HG03066 (cell line): ENCODE measurements at regions not wholly inside any gene's neighbourhood (a gene's known extent, or its start where the extent isn't known, plus 50 kb on each side); places are given as distances from the start of the nearest gene placed in this dataset.

ENCODE experiments used
- ATAC-seq: cut with Tn5 transposase; IDR thresholded peaks from one replicate; pipeline ENCODE4 v1.9.1; 2021; ENCODE audit warnings: low read depth; ENCODE audit not compliant: unreplicated experiment

DNA sequence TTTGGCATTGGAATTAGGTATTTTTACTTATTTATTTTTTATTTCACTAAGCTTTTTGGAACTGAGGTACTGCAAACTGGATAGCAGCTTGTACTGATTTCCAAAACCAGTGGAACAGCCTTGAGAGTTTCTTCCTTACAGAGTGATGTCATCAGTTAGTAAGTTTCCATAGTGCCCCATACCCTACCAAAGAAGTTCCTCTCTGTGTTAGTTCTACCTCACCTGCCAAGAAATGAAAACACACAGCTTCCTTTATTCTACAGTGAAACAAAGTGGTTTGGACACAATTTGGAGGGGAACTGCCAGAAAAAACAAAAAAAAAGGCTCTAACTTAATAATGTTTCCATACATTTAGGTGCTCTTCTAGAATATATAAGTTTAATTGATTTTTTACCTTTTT is 430.9 kb upstream of the ADGRL2 start:
- no peak for ATAC-seq

DNA sequence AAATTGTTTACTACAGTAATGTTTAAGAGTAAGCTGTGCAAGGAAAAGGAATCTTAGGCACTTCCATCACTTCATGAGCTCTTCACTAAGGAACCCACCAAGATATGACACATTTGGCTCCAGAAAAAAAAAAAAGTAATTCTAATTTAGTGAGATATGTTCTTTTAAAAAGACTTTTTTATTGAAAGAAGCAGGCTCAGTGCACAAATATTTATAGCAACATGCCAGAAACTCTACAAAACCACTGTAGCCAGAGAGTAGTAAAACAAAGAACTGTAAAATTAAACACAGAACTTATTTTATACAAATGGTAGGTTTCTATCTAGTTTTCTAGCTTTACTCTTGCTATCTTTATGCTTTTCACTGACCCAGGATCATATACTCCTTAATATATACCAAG is 434.6 kb upstream of the ADGRL2 start:
- ATAC-seq: no peak

DNA sequence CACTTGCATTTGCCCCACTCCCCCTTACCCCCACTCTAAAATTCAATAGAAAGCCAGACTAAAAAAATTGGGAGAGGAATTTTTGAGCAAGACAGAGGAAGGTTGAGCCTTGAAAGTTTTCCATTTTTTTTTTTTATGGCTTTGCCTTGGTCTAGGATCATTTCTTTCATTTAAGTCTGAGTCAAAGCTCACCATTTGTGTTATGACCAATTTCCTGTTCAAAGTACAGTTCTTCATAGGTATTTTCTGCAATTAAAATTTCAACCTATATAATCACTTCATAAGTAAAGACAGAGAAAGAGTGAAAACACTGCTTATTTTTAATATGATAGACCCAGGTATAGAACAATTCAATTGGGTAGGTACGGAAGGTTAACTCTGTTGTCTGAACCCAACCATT is 436.6 kb upstream of the ADGRL2 start:
- no peak for ATAC-seq

DNA sequence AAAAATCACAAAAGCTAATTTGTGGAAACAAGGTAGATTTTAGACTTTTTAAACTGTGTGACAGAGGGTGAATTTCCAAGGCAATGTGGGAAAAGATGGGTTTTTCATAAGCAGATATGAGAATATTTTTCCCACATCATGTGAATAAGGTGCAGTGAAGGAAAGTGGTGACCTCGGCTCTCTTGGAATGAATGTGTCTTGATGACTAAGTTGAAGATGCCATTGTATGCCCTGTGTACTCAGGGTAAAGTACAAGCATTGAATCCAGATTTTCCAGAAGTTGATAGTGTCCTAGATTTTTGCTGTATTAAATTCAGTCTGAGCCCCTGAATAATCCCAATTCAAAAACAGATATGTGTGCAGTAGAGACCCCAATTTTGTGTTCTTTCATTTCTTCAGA is 442.6 kb upstream of the ADGRL2 start:
- no peak for ATAC-seq

DNA sequence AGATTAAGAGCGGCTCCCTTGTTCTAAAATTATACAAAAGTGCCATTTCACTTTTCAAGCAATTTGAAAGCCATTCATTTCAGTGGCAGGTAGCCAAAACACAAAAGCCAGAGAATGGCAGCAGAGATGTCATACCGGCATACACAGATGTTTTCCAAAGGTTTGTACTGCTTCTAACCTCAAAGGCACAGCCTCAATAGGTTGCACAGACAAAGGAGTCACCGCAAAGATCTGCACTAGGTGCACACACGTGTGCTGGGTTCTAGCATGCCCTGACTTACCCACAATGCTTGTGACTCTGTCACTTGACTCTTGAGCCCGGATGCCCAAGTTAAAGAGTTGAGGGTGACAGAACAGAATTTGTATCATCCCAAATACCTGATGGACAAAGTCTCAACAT is 448.9 kb upstream of the ADGRL2 start:
- ATAC-seq: no peak

DNA sequence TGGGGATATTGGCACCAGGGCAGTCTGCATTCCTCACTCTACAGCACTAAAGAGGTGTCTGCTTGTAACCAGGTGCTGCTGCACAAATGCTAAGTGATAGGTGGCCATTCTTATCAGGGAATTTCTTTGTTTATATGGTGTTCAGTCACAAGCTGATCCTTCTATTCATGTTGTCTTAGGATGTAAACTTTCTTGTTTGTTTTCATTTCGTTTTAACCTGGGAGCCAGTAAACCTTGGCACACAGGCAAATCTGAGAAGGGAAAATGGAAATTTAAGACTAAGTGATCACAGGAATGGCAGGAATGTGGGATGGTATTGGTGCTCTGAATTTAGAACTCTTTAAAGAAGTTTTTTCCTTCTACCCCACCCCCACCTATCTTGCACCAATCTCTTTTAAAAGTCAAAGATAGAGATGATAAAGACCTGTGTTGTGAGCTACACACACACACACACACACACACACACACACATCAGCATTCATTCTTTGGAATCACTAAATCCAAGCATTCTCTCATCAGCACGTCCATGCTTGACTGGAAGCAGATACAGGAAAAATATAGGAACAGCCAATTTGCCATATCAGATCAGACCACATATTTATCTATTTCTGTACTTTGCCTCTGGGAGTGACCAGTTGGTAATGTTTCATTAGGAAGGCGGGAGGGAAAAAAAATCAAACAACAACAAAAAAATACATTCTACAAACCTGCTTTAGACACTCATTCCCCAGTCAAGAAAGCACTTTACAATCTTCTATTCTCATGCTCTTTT is 451.4 kb upstream of the ADGRL2 start:
- no peak for ATAC-seq

DNA sequence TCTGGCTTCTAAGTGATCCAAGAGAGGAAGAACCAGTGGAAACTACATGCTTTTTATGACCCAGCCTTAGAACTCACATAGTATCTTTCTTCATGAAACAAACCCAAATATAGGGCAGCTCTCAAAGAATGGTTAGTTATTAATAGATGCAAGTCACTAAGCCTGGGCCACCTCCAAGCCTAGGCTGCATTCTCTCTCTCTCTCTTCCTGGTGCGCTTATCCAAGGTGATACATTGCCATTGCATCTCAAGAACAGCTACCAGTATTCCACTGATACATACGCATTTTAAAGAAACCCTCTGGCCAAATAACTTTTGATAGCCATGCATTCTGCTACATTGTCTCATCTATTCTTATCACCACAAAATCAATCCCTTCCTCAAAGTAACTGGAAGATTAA is 455.6 kb upstream of the ADGRL2 start:
- ATAC-seq: no peak

DNA sequence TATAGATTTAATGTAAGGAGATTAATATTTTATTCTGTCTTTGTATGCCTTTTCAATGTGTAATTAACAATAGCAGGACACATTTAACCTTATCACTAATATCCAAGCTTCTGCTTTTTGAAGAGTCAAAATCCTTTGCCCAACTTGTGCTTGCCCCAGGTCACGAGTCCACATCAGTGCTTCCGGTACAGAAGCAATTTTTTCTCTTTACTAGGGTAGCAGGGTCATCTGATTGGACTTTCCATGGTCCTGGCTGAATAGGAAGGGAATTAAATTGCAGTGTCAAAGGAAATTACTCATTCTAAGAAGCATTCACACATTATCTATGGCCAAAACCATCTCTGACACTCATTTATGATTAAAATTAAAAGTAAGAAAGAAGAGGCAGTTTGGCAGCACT is 460.5 kb upstream of the ADGRL2 start:
- no peak for ATAC-seq

DNA sequence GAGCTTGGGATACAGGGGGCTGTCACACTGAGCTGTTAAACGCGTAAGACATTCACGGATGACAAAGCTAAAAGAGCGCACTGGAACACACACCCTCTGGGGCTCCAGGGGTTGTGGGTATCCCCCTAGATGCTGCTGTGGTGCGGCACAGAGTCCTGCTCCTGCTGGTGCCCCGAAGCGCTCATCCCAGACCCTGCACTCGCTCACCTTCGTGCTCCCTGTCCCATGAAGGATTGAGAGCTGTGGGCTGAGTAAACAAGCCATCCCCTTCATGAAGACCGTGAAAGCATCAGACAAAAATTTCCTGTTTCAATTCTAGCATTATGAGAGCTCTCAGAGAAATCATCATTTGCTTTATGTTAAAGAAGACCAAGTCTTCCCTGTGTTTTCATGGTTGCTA is 463.5 kb upstream of the ADGRL2 start:
- no peak for ATAC-seq

DNA sequence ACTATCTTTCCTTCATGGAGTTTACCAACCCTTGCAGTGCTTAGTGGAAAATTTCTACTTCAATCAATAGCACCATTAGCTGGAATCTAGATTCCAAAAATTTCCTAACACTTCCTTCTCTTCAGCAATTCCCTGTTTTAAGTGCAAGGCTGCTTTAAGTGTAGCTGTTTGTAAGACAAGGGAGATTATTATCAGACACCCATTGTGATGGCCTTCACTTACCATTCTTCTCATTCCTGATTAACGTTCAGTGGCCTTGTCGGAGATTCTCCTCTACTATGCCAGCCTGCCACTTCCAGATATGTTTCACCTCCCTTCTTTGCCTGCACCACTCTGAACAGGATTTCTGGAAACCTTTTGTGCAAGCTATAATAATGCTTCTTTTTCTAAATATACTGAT is 464.9 kb upstream of the ADGRL2 start:
- no peak for ATAC-seq

DNA sequence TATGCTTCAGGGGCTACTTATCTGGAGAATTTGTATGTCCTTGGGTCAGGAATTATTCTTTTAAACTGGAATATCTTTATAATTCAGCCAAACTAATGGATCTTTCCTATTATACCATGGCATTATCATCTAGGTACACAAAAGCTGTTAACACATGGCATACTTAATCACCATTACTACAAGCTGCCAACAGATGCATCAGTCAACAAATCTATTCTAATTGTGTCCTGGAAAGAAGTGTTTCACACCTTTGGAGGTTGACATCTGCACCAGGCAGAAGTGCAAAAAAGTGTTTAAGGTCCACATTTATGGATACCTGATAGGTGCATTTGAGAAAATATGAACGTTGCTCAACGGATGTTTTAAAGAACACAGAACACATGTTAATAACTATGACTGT is 470.2 kb upstream of the ADGRL2 start:
- no peak for ATAC-seq

DNA sequence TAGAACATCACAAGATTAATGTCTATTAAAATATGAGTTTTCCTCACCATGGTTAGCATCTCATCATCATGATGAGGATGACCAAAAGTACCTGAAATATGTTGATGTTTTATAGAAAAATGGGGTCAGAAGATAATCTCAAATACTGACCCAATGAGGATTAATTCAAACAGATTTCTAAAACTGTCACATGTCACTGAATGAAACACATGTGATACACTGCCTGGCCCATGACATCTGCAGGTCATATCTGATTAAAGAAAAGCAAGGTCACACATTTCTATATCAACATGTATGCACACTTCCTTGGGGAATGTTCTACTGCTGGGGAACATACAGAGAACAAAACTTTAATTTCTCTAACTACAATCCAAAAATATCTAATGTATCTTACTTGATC is 470.6 kb upstream of the ADGRL2 start:
- ATAC-seq: no peak

DNA sequence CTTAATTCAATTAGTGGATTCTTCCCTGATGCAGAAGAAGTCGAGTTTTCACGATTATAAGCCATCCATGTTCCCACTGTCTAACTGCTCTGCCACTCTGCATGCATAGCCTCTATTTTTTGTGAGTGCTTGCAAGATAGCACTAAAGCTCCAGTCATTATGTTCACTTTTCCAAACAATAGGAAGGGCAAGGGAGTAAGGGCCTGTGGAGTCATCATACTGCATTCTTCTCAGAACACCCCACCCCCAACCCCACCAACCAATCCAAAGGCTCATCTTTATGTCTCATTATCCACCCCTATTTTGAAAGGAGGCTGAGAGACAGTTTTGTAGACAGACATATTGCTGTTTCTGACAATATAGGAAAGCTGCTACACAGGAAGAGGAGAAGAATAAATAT is 471.7 kb upstream of the ADGRL2 start:
- ATAC-seq: no peak

DNA sequence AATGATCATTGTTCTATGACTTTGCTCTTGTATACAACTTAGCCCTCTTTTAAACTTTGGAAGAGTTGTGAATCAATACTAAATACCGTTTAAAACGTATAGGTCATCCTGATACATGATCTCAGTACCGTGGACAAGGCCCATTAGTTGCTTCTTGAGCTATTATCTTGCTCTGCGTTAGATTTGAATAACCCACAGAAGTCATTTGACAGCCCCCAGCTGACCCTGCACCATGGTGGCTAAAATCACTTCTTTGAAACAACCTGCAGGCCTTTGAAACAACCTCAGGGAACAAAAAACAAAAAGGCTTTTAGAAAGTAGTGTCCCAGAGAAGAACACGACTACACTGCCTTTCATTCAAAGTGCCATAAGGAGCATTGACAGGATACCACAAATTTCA is 473.0 kb upstream of the ADGRL2 start:
- ATAC-seq: no peak

DNA sequence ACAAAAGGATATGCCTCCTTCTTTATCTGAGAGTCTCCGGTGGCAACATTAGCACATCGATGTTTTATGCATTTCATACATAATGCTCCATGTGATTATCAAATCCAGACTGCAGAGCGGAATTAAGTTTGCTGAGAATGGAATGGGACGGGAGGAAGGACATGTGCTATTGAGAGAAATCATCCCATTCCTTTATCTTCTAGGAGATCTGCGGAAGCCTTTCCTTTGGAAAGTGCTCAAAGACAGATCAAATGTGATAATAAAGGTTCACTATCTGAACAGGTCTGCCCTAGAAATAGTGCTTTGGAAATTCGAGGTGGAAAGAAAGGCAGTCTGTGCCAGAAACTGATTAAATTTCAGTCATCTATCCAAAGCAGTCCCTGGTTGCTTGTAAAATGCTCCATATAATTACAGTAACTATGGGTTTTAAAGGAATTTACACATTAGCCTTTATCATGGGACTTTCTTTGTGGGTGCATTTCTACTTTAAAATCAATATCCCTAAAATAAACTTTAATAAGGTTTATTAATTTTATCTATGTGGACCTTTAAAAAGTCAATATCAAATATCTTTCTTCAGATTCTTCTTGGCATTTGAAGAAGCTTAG is 473.5 kb upstream of the ADGRL2 start:
- ATAC-seq: no peak

DNA sequence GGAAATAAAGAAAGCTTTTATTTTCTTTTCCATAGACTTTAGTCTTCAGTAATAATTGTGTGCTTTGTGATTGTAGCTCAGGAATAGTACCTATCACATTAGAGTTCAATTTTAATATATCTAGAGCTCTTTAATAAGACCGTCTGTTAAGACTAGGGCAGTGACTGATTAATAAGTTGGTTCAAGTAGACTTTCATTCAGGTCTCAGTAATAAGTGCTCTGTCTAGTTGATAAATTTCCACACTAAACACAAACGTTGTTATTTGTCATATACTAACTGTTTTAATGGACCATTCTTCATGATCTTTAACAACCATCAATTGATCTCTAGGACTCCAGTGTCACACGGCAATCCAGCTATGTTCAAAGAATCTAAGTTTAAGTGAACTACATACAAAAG is 474.5 kb upstream of the ADGRL2 start:
- ATAC-seq: no peak

DNA sequence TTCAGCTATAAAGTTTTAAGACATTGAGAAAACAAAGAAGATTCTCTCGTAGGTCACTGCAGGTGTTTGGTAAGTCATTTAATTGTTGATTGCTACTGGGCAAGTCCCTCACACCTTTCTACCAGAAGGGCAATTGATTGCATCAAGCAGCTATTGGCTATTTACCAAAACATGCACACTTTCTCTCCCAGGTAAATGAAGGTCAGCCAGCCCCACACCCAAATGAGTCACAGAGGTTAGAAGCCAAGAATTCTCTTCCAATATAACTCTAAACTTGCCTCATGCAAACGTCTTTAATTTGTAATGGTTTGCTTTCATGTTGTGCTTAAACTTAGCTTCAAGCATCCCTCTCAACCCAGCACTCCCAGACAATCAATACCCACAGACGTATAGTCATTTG is 475.3 kb upstream of the ADGRL2 start:
- ATAC-seq: no peak

DNA sequence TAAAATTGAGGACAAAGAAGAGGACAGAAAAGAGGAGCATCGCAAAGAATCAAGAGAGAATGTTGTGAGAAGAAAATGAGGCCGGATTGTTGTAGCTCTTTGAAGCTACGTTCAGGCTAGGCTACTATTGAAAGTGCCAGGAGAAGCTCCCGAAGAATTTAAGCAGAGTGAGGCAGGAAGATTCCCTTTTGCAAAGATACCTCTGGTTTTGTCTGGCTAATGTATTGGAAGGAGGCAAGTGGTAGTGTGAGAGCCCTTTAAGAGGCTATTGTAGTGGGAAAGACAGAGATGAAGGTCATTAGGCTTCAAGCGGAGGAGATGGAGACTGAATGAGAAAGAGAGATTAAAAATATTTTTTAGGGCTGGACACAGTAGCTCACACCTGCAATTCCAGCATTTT is 476.9 kb upstream of the ADGRL2 start:
- no peak for ATAC-seq

DNA sequence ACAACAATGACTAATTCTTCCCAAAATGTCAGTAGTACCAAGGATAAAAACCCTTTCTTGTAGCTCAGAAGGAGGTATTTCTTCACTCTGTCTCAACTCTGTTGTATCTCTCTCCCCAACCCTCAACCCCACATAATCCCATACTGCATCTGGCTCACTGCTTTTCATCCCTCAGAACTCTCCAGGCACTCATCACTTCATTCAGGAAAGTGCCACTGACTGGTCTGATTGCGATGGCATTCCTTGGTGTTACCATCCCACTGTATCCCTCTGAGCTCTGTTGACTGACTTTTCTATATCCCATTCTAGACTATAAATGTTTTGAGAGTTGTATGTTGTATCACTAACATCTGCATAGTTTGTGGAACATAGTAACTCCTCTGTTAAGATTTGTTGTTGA is 483.5 kb upstream of the ADGRL2 start:
- no peak for ATAC-seq

DNA sequence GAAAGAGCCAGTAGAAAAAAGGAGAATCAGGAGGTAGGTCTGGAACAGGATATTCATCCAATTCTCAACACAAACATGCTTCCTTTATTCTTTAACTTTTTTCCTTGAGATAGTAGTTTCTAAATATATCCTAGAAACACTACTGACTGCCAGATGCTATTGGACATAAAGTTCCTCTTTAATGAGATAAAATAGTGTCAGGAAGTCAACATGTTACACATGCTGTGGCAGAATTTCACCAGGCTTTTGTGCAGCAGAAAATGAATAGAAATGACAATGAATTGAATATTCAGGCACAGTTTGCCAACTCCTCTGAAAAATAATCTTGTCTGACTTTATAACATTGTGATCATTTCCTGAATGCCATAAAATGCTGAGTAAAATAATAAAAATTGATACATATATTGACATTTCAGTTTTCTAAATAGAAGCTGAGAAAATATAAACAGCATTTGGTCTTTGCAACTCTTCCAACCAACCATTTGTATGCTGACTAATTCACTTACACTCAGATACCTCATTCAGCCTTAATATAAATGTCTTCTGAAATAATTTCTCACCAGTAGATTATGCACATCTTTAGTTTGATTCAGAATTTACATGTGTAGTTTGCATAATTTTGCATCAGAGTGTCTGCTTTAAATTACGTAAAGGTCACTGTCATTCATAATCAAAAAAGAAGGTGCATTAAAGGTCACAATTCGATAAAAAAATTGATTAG is 486.1 kb upstream of the ADGRL2 start:
- ATAC-seq: no peak

DNA sequence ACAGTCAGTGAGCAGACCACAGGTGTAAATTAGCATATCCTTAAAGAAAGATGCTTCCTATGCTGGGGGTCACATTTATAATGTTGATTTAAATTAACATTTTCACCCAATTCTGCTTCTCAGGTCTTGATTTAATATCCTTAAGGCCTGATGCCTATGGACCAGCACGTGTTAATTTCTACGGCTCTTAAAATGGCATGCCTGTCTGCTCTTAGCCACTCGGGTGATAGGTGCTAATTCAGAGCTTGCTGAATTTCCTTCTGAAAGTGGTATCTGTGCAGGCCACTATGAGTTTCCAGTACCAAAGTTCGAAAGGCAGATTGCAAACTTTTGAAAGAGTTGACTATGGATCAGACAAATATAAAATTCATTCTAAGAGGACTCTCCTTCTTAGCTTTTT is 487.4 kb upstream of the ADGRL2 start:
- ATAC-seq: no peak

DNA sequence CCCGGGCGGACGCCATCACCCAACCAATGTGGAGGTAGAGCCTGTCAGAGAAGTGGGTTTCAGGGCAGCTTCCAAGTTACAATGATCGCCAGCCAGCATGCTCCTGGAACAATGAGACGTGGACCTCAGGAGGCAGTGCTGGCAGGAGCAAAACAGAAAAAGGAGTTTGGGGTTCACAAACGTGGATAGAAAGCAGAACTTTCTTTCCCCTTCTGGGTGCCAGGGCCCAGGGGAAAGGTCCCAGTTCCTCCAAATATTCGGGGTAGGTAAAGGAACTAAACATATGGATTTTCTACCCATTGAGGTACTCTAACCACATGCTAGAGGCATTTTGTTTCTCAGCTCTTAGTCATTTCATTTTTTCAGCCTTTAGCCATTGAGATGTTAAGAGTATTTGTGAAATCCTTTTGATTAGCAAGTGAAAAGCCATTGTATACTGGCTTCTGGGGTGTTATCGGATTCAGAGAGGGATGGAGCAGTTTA is 488.4 kb upstream of the ADGRL2 start:
- no peak for ATAC-seq
